GM18909 (cell line): ENCODE measurements at regions not wholly inside any gene's neighbourhood (a gene's known extent, or its start where the extent isn't known, plus 50 kb on each side); places are given as distances from the start of the nearest gene placed in this dataset.
"Not testable (repeated sequence)": the region's sequence is repeated elsewhere in the genome, so short reads cannot be mapped to it uniquely, and the experiment has no call there.

Experiments
- ATAC-seq: cut with Tn5 transposase; IDR thresholded peaks from one replicate; pipeline ENCODE4 v1.9.1; 2021; ENCODE audit warnings: mild to moderate bottlenecking; ENCODE audit not compliant: unreplicated experiment, poor library complexity

- no peak for ATAC-seq
Measured at GRCh38 chr12:42936260-42936659, 346.7 kb upstream of the PRICKLE1 start.

GRCh38 chr12:42935756-42936155, 346.2 kb upstream of the PRICKLE1 start:
- no peak for ATAC-seq

- ATAC-seq: no peak
Measured at GRCh38 chr12:42935090-42935489, 345.5 kb upstream of the PRICKLE1 start.

GRCh38 chr12:42933461-42934081, 344.0 kb upstream of the PRICKLE1 start:
- no peak for ATAC-seq

- no peak for ATAC-seq
Measured at GRCh38 chr12:42932936-42933335, 343.4 kb upstream of the PRICKLE1 start.

- no peak for ATAC-seq
Measured at GRCh38 chr12:42926232-42926631, 336.7 kb upstream of the PRICKLE1 start.

- ATAC-seq: no peak
Measured at GRCh38 chr12:42924482-42924881, 334.9 kb upstream of the PRICKLE1 start.

GRCh38 chr12:42923583-42923982, 334.0 kb upstream of the PRICKLE1 start:
- ATAC-seq: no peak

- ATAC-seq: no peak
Measured at GRCh38 chr12:42923156-42923555, 333.6 kb upstream of the PRICKLE1 start.

- no peak for ATAC-seq
Measured at GRCh38 chr12:42922505-42922850, 332.9 kb upstream of the PRICKLE1 start.

GRCh38 chr12:42921741-42922504, 332.4 kb upstream of the PRICKLE1 start:
- no peak for ATAC-seq

GRCh38 chr12:42919691-42920090, 330.1 kb upstream of the PRICKLE1 start:
- no peak for ATAC-seq

GRCh38 chr12:42918443-42918842, 328.9 kb upstream of the PRICKLE1 start:
- no peak for ATAC-seq

GRCh38 chr12:42916143-42916542, 326.6 kb upstream of the PRICKLE1 start:
- no peak for ATAC-seq

- ATAC-seq: no peak
Measured at GRCh38 chr12:42915426-42915825, 325.9 kb upstream of the PRICKLE1 start.

GRCh38 chr12:42912367-42912766, 322.8 kb upstream of the PRICKLE1 start:
- no peak for ATAC-seq

- no peak for ATAC-seq
Measured at GRCh38 chr12:42910656-42911055, 321.1 kb upstream of the PRICKLE1 start.

GRCh38 chr12:42908712-42909111, 319.2 kb upstream of the PRICKLE1 start:
- ATAC-seq: no peak

GRCh38 chr12:42906801-42907200, 317.3 kb upstream of the PRICKLE1 start:
- ATAC-seq: not testable (repeated sequence)

- ATAC-seq: no peak
Measured at GRCh38 chr12:42905419-42905705, 315.8 kb upstream of the PRICKLE1 start.

- ATAC-seq: no peak
Measured at GRCh38 chr12:42904683-42905418, 315.3 kb upstream of the PRICKLE1 start.

- ATAC-seq: no peak
Measured at GRCh38 chr12:42903736-42904135, 314.2 kb upstream of the PRICKLE1 start.
